Breast epithelium (tissue), 3 donors: ENCODE measurements at regions not wholly inside any gene's neighbourhood (a gene's known extent, or its start where the extent isn't known, plus 50 kb on each side); places are given as distances from the start of the nearest gene placed in this dataset.

Experiments
- CTCF ChIP-seq, 3 donors: fragments of 450-650 bp; IDR thresholded peaks; one replicate each; pipeline ENCODE4 v1.5.1; 2016 to 2017; ENCODE audit warnings: antibody characterized with exemption in 3 of 3, mild to moderate bottlenecking in 3 of 3, moderate library complexity in 3 of 3
- POLR2A ChIP-seq: fragments of 450-650 bp; IDR thresholded peaks from one replicate; pipeline ENCODE4 v1.6.1; 2016; ENCODE audit warnings: antibody characterized with exemption, mild to moderate bottlenecking, moderate library complexity

- TF ChIP-seq CTCF (IDR thresholded peaks at IDR 0.05) (no peak), POLR2A (no peak)
Observed at GRCh38 chrX:9183481-9183880, 149.6 kb upstream of the FAM9B start.
